HepG2 (cell line): ENCODE measurements at regions not wholly inside any gene's neighbourhood (a gene's known extent, or its start where the extent isn't known, plus 50 kb on each side); places are given as distances from the start of the nearest gene placed in this dataset.
A peak's percentile ranks its signal among the peaks of the same experiment; 100 is the strongest.

Source experiments
- DMAP1 ChIP-seq: IDR thresholded peaks from 2 replicates; pipeline ENCODE4 v1.6.1; 2016
- ETV6 ChIP-seq: sonication (generic); formaldehyde crosslinking; conservative IDR thresholded peaks from 2 replicates; pipeline ENCODE4 v1.4.0; 2020; ENCODE audit warnings: missing genetic modification reagents
- HNF4G ChIP-seq, 2 experiments: sonication (generic) in 1 of 2; formaldehyde crosslinking in 1 of 2; IDR thresholded peaks; 2 replicates each; pipeline versions ENCODE4 v1.4.0 to v1.6.1; 2011 to 2020; ENCODE audit warnings: borderline replicate concordance in 2 of 2, low read depth in 2 of 2, mild to moderate bottlenecking in 2 of 2, low read length in 1 of 2, missing genetic modification reagents in 1 of 2, moderate library complexity in 1 of 2
- MIXL1 ChIP-seq: IDR thresholded peaks from 2 replicates; pipeline ENCODE4 v1.6.1; 2016
- PHF8 ChIP-seq: sonication (generic); formaldehyde crosslinking; IDR thresholded peaks from 2 replicates; pipeline ENCODE4 v1.5.0; 2020; ENCODE audit warnings: missing genetic modification reagents
- SP1 ChIP-seq, 2 experiments: fragments of 450-650 bp in 1 of 2; sonication (generic) in 1 of 2; formaldehyde crosslinking in 1 of 2; IDR thresholded peaks; 2 replicates each; pipeline versions ENCODE4 v1.4.0 to v1.6.1; 2016 to 2020; ENCODE audit warnings: missing genetic modification reagents in 1 of 2
- XRCC5 ChIP-seq: fragments of 200-400 bp; formaldehyde crosslinking; optimal IDR thresholded peaks from 2 replicates; pipeline ENCODE3; 2017; ENCODE audit warnings: mild to moderate bottlenecking, low read length
- ZFP90 ChIP-seq: sonication (generic); formaldehyde crosslinking; IDR thresholded peaks from 2 replicates; pipeline ENCODE4 v1.8.0; 2022; ENCODE audit warnings: missing genetic modification reagents, mild to moderate bottlenecking, inconsistent platforms, borderline replicate concordance
- ZNF225 ChIP-seq: sonication (generic); formaldehyde crosslinking; IDR thresholded peaks from 2 replicates; pipeline ENCODE4 v1.4.0; 2020; ENCODE audit warnings: mild to moderate bottlenecking, missing genetic modification reagents
- ZNF263 ChIP-seq: sonication (generic); formaldehyde crosslinking; IDR thresholded peaks from 2 replicates; pipeline ENCODE4 v1.4.0; 2020; ENCODE audit warnings: missing genetic modification reagents
- ZNF383 ChIP-seq: sonication (generic); formaldehyde crosslinking; IDR thresholded peaks from 2 replicates; pipeline ENCODE4 v1.4.0; 2020; ENCODE audit warnings: missing genetic modification reagents, mild to moderate bottlenecking, borderline replicate concordance
- TF ChIP-seq, protein P1 (sequence below): sonication (generic); formaldehyde crosslinking; IDR thresholded peaks from 2 replicates; pipeline ENCODE4 v1.4.0; 2020; ENCODE audit warnings: mild to moderate bottlenecking, missing genetic modification reagents
- TF ChIP-seq, protein P2 (sequence below): sonication (generic); formaldehyde crosslinking; conservative IDR thresholded peaks from 2 replicates; pipeline ENCODE4 v1.4.0; 2020; ENCODE audit warnings: missing genetic modification reagents
- TF ChIP-seq, protein P3 (sequence below): sonication (generic); formaldehyde crosslinking; IDR thresholded peaks from 2 replicates; pipeline ENCODE4 v1.4.0; 2020; ENCODE audit warnings: low read depth, mild to moderate bottlenecking, missing genetic modification reagents
- TF ChIP-seq, protein P4 (sequence below): sonication (generic); formaldehyde crosslinking; IDR thresholded peaks from 2 replicates; pipeline ENCODE4 v1.4.0; 2020; ENCODE audit warnings: missing genetic modification reagents, mild to moderate bottlenecking, borderline replicate concordance

DNA sequence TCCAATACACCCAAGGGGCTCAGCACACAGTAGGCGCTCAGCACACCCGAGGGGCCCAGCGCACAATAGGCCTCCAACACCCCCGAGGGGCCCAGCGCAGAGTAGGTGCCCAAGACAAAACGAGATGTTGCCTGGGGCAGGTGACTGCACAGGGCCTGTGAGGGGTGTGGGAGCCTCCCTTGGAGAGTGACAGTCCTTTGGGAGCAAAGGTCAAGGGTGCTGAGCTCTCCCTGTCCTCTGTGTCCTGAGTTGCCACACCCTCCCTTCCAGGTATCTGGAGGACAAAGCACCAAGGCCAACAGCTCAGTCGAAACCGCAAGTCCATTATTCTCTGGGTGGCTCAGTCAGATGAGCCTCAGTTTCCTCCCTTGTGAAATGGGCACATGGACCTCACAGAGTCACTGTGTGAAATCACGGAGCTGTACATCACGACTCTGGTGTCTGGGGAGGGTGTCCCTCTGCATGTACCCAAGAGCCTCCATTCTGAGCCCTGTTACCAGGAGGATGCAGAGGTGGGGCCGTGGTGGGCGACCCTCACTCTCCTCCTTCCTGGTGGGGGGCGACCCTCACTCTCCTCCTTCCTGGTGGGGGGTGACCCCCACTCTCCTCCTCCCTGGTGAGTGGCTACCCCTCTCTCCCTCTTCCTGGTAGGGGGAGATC, 81.3 kb downstream of the FOXL3 start (continued):
- TF ChIP-seq, protein P1, sequence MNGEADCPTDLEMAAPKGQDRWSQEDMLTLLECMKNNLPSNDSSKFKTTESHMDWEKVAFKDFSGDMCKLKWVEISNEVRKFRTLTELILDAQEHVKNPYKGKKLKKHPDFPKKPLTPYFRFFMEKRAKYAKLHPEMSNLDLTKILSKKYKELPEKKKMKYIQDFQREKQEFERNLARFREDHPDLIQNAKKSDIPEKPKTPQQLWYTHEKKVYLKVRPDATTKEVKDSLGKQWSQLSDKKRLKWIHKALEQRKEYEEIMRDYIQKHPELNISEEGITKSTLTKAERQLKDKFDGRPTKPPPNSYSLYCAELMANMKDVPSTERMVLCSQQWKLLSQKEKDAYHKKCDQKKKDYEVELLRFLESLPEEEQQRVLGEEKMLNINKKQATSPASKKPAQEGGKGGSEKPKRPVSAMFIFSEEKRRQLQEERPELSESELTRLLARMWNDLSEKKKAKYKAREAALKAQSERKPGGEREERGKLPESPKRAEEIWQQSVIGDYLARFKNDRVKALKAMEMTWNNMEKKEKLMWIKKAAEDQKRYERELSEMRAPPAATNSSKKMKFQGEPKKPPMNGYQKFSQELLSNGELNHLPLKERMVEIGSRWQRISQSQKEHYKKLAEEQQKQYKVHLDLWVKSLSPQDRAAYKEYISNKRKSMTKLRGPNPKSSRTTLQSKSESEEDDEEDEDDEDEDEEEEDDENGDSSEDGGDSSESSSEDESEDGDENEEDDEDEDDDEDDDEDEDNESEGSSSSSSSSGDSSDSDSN: no peak
- TF ChIP-seq MIXL1 (no peak), ZNF225 (CRISPR knock-in tag) (no peak), ETV6 (CRISPR knock-in tag) (0 out of 2 replicates have a peak, but pooled peaks have one; percentile 28), ZFP90 (no peak), ZNF383 (CRISPR knock-in tag) (no peak), DMAP1 (CRISPR knock-in tag) (no peak), XRCC5 (peak; percentile 64), SP1 (IDR thresholded peaks at IDR 0.05) (no peak), SP1 (CRISPR knock-in tag; IDR thresholded peaks at IDR 0.05) (peak; percentile 46; the same call in 1 of the 2 replicates), HNF4G (IDR thresholded peaks at IDR 0.05; ENCODE audit: borderline replicate concordance, low read depth, low read length) (peak; percentile 89), HNF4G (CRISPR knock-in tag; IDR thresholded peaks at IDR 0.05; ENCODE audit: borderline replicate concordance, low read depth) (no peak; the same call in 1 of the 2 replicates), ZNF263 (CRISPR knock-in tag) (peak; percentile 49), PHF8 (CRISPR knock-in tag) (no peak)
- TF ChIP-seq, protein P2, sequence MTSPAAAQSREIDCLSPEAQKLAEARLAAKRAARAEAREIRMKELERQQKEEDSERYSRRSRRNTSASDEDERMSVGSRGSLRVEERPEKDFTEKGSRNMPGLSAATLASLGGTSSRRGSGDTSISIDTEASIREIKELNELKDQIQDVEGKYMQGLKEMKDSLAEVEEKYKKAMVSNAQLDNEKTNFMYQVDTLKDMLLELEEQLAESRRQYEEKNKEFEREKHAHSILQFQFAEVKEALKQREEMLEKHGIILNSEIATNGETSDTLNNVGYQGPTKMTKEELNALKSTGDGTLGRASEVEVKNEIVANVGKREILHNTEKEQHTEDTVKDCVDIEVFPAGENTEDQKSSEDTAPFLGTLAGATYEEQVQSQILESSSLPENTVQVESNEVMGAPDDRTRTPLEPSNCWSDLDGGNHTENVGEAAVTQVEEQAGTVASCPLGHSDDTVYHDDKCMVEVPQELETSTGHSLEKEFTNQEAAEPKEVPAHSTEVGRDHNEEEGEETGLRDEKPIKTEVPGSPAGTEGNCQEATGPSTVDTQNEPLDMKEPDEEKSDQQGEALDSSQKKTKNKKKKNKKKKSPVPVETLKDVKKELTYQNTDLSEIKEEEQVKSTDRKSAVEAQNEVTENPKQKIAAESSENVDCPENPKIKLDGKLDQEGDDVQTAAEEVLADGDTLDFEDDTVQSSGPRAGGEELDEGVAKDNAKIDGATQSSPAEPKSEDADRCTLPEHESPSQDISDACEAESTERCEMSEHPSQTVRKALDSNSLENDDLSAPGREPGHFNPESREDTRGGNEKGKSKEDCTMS (CRISPR knock-in tag): no peak
- TF ChIP-seq, protein P3, sequence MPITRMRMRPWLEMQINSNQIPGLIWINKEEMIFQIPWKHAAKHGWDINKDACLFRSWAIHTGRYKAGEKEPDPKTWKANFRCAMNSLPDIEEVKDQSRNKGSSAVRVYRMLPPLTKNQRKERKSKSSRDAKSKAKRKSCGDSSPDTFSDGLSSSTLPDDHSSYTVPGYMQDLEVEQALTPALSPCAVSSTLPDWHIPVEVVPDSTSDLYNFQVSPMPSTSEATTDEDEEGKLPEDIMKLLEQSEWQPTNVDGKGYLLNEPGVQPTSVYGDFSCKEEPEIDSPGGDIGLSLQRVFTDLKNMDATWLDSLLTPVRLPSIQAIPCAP (CRISPR knock-in tag): no peak
- TF ChIP-seq, protein P4, sequence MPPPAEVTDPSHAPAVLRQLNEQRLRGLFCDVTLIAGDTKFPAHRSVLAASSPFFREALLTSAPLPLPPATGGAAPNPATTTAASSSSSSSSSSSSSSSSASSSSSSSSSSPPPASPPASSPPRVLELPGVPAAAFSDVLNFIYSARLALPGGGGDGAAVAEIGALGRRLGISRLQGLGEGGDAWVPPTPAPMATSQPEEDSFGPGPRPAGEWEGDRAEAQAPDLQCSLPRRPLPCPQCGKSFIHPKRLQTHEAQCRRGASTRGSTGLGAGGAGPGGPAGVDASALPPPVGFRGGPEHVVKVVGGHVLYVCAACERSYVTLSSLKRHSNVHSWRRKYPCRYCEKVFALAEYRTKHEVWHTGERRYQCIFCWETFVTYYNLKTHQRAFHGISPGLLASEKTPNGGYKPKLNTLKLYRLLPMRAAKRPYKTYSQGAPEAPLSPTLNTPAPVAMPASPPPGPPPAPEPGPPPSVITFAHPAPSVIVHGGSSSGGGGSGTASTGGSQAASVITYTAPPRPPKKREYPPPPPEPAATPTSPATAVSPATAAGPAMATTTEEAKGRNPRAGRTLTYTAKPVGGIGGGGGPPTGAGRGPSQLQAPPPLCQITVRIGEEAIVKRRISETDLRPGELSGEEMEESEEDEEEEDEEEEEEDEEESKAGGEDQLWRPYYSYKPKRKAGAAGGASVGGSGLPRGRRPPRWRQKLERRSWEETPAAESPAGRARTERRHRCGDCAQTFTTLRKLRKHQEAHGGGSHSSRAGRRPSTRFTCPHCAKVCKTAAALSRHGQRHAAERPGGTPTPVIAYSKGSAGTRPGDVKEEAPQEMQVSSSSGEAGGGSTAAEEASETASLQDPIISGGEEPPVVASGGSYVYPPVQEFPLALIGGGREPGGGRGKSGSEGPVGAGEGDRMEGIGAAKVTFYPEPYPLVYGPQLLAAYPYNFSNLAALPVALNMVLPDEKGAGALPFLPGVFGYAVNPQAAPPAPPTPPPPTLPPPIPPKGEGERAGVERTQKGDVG (CRISPR knock-in tag): no peak
